Dermis blood vessel endothelial cell (primary cell): ENCODE measurements at regions not wholly inside any gene's neighbourhood (a gene's known extent, or its start where the extent isn't known, plus 50 kb on each side); places are given as distances from the start of the nearest gene placed in this dataset.
A peak's percentile ranks its signal among the peaks of the same experiment; 100 is the strongest.

Experiments used
- DNase-seq: peaks from one replicate; pipeline ENCODE4 v3.0.0; 2010

DNA sequence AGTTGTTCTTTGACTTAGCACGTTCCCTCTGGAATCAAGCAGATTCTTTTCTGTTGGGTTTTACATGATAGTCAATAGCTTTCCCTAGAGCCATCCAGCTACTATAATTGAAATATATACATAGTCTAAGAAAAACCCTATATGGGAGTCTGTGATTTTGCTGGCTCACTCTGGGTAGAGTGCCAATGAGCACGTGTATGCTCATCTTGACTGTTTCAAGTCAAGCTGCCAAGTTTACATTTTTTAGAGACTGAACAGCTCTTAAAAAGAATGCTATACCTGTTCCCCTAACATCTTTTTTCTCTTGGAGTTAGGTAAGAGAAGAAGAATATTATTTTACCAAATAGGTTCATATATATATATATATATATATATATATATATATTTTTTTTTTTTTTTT, 182.8 kb upstream of the NRIP1 start:
- no peak for DNase-seq

DNA sequence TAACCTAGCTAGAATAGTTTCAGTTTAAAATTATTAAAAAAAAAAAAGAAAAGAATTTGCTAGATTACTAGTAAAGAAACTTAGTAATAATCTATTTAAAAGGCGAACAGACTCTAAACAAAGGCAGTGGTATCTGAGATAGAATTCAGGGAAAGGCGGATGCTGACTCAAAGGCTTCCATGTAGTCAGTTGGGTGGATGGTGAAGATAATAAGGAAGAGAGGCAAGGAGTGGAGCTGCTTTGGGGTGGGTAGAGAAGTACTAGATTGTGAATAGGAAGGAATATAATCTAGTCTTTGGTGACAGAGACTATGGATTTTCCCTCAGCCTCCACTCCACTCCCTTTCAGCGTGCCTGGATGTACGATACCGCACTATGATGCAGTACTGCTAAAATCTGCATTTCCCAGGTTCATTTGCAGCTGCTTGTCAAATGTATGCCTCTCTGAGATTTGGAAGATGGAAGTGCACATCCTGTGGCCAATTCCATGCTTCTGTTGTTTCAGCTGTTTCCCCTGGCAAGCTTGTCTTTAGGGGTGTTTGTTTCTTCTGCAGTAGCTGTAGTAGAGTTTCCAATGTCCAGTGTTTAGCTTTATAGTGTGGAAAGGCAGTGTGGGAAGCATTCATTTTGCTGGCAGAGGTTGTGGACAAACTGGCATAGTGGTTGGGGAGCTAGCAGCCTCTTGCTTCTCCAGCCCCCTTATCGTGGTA, 184.6 kb upstream of the NRIP1 start:
- peak; percentile 1 for DNase-seq

DNA sequence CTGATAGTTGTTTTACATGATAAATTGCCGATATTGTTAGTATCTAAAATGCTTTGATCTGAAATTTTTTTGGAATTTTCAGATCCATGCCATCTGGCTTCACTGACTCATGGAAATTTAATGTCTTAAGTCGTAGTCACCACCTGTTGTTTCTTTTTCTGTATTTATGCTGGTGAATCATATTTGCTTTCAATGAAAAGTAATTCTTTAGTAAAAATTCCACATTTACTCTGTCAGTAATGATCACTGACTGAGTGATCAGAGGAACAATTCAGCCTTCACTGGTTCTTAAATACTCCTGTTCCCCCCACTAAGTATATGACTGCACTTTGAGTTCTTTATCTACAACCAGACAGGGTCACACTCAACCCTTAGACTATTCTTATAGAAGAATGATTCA, 185.6 kb upstream of the NRIP1 start:
- DNase-seq = no peak

DNA sequence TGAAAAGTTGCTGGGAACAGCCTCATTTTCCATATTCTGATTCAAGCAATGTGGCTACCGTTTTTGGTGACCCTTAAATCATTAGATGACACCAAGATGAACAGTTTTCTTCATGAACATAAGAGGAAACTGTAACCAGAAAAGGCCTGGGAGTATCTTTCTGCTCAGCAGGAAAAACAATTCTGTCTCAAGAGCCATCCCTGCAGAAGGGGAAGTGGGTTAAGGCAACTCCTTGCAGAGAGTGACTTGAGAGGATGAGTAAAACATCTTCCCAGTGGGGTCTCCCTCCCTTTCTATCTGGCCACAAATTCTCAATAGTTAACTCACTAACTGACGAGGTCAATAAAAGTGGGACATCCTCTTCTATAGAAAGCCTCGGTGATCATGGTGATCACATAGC, 187.6 kb upstream of the NRIP1 start:
- no peak for DNase-seq

DNA sequence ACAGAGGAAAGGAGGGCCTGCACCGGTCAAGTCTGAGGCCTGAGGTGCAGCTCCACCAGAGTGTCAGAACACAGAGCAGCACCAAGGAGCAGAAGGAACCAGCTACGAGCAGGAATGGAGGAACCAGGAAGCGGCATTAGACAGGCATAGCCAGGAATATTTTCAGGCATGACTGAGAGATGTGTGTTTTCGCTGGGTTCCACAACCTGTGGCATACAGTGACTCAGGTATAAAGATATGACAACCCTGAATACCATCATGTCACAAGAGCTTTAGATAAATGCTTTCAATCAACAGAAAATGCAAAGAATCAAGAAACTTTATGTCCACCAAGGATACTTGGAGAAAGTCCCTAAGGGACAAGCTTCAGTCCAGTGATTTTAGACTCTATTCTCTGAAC, 189.3 kb upstream of the NRIP1 start:
- no peak for DNase-seq

DNA sequence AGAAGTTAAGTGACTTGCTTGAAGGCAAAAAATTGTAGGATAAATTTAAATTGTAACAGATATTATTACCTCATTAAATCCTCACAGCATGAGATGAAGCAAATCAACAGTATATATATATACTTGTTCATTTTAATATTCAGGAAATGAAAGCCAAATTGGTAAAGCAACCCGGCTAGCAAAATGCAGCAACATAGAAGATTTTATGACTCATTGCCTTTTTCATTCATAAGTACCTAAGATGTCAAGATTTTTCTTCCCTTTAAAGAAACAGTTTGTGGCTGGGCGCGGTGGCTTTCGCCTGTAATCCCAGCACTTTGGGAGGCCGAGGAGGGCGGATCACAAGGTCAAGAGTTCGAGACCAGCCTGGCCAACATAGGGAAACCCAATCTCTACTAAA, 190.5 kb upstream of the NRIP1 start:
- no peak for DNase-seq

DNA sequence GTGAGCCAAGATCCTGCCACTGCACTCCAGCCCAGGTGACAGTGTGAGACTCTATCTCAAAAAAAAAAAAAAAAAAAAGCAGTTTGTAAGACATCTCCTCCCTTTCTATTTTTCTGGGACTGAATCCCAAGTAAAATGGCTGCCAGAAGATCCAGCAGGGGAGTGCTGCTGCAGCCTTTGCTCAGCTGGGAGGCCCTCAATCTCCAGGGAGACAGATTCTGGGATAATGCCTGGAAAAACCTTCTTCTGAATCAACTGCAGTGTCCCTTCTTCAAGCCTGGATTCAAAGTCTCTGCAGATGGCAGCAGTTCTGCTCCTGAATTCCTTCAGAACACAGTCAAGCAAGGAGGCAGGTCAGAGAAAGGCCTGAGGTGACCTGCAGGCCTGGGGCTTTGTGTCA, 191.0 kb upstream of the NRIP1 start:
- DNase-seq = no peak

DNA sequence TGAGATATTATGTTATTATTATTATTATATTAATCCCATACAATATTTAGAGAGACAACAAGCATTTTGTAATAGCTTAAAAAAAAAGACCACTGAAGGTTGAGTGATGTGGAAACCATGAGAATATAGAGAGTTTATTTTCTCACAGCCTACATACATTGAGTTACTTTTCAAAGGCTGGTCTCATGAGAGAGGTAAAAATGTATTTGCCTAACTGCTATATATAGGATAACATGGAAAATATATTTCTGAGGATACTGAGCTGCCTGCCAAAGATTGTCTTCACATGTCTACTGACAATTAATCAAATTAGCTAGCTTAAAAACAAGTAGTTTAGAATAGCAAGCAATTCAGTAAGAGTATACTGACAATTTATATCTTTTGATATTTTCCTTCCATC, 192.2 kb upstream of the NRIP1 start:
- no peak for DNase-seq

DNA sequence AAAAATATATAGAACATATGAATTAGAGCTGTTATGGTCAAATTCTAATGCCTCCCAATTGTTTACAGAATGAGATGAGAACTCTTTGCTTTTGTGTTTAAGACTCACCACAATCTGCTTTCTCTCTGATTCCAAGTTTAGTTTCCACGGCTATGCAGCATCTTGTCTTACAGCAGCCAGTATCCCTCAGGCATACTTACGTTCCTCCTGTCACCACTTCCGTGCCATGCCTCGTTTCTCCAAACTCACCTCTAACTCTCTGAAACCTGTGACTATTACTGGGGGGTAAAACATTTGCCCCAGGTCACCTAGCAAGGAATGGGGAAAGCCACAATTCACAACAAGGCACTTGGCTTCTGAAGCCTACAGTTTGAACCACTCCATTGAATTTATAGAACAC, 192.8 kb upstream of the NRIP1 start:
- no peak for DNase-seq

DNA sequence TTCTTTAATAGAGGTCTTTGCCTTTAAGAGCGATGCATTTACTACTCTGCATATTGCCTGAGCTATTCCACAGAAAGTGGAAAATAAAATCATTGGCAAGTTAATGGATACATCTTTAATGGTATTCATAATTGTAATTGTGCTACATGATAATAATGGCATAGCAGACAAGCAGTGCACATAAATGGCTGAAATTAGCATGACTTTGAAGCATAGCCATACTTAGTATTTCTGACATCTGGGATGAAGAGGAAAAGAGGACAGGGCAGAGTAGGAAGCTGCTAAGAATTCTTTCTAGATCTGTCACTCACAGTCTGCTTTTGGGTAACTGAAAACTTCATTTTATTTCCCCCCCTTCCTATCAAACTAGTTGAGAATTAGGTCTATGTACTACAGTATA, 195.0 kb upstream of the NRIP1 start:
- DNase-seq = no peak

DNA sequence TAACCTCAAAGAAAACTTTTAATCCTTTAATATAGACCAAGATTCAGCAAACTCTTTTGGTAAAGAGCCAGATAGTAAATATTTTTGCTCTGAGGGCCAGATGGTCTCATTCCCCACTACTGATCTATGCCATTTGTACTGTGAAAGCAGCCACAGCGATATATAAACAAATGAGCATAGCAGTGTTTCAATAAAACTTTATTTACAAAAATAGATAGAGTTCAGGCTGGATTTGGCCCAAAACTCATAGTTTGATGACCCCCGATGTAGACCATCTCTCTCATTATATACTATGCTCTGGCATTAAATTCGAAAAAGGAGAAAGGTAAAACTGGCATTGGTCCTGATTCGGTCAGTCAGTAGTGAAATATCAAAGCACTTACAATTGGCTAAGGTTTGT, 195.8 kb upstream of the NRIP1 start:
- DNase-seq = no peak

DNA sequence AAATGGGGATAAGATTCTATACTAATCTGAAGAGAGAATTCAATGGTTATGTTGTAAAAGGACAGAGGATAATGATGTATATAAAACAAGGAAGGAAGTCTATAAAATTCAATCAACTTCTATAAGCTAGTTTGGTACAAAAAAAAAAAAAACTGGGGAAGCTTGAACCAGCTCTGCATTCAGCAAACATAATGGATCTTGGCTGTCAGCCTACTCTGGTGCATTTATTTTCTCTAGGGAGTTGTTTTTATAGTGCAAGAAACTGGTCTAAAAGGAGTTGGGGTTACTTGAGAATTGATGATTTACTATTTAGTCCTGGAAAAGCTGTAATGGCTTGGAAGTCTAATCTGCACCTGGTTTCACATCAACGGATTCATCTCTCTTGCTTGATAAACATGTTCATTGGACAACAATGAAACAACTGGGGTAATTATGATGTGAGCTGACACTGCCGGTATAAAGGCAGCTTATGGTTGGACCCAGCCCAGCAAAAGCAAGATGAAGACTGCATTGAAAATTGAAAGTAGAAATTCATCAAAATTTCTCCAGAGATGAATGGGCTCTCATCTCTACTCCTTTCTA, 199.4 kb upstream of the NRIP1 start:
- no peak for DNase-seq

DNA sequence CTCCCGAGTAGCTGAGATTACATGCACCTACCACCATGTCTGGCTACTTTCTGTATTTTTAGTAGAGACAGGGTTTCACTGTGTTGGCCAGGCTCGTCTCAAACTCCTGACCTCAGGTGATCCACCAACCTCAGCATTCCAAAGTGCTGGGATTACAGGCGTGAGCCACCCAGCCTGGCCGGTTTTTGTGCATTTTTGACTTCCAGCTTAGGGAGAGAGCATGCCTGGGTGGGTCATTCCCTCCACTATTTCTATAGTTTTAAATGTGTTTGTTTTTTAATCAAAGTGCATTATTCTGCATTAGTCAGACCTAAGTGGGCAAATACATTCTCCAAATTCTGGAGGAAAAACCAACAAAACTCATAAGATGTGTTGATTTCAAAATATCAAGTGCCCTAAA, 207.4 kb upstream of the NRIP1 start:
- no peak for DNase-seq

DNA sequence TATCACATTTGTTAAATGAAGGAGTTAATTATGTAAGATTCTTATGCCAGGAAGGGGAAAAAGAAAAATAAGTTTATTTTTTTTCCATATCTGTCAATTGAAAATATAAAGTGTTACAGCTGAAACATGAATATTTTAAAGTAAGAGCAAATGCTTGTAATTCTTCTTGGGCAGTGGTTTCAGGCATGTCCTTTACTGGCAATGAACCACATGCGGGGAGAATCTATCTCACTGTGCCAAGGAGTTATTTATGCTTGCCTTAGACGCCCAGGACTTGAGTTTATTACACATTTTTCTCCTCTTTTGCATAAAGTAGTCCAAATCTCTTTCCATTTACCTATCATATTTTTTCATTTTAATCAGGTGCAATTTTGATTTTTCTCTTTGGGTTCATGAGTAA, 207.8 kb upstream of the NRIP1 start:
- no peak for DNase-seq

DNA sequence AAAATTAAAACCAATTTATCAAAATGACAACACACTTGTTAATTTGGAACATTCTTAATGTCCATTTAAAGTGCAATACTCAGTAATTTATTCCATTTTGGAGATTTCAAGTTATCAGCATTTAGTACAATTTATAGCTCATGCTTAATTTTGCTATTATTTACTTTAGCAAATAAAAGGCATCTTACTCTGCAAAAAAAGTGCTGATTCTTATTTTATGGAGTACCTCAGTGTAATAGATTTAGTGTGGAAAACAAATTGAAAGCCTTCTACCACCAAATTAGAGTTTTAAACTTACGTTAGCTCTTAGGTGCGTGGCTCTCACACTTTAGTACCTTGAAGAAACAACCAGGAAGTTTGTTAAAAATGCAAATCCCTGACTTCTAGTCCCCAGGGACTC, 208.4 kb upstream of the NRIP1 start:
- no peak for DNase-seq

DNA sequence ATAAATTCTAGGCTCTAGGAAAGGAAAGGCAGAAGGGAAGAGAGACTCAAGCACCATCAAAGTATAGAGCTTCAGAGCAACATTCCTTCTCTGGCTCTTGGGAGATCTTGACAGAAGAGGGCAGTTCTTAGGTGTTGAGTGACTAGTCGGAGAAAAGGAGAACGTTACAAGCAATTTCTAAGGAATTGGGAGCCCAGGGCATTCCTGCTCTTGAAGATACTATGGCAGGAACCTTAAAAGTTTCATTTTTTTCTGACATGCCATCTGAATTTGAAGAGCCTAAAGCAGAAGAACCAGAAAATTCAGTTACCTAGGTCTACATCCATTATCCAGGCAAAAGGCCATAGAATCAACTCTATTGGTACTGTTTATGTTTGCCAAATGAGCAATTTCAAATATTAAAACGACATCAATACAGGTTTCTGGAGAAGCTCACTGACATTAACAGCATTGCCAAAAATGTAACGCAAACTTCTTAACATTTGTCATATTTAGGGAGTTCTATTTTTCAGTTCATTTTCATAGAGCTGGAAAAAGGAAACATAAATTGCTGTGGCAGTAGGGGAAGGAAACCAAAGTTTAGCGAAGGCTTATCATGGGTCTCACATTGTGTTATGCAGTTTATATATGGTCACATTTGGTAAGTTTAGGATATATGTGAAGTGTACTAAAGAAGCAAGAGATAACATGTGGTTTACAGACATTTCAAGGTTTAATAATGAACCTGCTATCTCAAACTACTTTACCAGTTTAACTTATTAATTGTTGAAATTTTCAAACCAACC, 210.1 kb upstream of the NRIP1 start:
- no peak for DNase-seq

DNA sequence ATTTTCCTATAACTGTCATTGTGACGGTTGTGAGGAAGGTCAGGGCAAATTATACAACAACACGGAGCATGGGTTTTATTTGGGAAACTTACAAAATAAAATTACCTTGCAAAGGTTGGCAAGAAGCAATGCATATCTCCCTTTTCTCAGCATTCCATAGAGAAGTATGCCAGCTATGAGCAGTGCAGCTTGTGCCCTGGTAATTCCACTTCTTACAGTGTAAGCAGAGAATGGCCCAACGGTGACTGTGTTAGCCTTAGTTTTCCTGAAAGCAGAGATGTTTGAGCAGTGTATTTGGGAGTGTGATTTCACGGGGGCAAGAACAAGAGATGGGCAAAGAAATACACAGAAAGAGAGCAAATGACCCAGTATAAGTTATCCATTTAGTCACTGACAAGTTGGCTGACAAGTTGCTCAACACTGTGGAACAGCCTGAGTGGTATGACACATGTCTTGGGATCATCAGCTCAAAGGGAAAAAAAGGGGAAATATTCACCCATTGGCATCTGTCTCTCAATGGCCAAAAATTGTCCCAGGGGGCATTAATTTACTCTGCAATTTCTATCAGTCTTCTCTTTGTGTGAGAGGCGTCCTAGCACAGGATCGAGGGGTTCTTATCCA, 210.9 kb upstream of the NRIP1 start:
- DNase-seq = no peak

DNA sequence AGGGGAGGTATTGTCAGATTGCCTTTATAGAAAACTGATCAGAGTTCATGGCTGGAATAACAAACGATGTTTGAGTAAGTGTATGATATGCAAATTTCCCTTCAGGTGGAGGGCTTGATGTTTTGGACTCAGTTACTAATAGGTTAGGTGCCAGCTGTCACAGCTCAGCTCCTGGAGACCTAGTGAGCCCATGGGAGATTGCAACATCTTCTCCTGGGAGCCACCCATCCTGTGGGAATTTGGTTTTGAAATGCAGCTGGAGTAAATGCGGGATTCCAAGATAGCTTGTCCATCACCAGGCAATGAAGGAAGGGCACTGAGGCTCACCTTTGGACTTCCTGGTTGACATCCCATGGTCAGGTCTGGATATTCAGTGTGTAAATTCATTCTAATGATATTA, 211.4 kb upstream of the NRIP1 start:
- no peak for DNase-seq

DNA sequence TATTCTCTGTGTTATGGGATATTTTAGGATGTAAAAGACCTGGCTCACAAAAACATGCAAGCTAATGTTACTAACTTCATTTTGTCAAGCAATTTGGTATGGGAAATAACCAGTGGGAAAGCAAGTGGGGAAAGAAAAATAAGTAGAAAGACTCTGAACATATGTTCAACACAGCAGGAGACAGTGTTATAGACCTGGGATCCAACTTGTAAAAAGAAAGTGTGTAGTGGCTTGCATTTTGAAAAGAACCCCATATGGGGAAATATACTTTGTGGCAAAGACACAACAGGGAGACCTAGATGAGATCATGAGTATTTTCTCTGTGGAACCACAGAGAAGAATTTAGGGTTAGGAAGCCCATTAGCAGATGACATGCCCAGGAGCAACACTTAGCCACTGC, 212.7 kb upstream of the NRIP1 start:
- no peak for DNase-seq

DNA sequence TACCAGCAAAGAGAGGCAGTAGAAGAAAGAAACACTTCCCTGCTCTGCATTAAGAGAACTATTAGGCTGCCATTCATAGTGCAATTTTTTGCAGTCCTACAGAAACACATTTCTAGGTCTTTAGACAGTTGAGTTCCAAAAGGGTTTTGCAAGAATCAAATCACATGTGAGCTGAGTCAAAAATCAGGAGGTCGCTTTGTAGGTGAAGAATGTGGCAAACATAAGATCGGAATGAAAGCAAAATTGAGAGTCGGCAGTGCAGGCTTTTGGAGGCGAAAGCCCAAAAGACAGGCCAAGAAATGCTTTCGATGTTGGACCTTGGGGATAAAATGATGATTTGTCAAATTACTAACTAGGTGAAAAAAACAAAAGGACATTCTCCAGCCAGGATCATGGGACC, 213.5 kb upstream of the NRIP1 start:
- no peak for DNase-seq

DNA sequence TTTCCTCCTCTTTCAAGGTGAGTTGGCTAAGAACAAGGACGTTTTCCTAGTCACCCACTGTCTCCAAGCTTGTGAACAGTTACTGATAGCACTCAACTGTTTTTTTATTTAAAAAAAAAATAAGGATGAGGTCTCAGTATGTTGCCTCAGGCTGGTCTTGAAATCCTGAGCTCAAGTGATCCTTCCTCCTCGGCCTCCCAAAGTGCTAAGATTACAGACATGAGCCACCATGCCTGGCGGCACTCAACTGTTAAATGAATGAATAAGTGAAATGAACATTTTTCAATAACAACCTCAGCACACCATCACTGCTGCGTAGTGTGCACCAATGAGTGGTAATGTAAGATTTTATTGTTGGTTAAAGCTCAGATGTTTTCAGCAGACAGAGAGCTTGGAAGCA, 214.1 kb upstream of the NRIP1 start:
- DNase-seq = no peak

DNA sequence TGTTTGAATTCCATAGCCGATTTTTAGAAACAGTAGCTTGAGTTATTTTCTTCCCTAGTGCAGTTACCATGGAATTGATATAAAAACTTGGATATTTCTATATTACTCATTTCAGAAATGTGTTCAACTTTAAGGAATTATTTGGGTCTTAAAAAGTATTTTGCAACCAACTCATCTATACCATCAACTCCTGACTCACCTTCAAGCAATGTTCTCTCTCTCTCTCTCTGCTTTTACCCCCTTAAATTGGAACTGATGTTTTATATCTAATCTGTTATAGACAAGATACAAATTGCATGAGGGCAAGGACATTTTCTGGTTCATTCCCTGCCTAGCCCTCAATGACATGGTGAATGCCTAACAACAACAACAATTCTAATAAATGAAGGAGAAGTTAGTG, 214.7 kb upstream of the NRIP1 start:
- no peak for DNase-seq

DNA sequence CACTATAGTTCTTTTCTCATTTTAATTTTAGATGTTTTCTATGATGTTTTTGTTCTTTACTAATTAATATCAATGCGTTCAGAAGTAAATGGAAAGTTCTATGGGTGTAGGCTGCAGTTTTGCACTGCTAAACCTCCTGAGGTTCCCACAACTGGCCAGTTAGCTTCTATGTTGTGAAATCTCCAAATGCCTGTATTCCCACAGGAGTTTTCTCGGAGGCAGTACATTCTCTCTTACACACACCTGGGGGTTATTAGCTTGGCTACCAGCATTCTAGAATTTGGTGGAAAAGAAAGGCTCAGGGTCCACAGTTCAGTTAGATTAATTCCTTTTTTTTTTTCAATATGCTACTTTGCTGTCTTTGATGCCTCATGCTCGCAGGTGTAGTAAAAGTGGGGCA, 216.9 kb upstream of the NRIP1 start:
- no peak for DNase-seq

DNA sequence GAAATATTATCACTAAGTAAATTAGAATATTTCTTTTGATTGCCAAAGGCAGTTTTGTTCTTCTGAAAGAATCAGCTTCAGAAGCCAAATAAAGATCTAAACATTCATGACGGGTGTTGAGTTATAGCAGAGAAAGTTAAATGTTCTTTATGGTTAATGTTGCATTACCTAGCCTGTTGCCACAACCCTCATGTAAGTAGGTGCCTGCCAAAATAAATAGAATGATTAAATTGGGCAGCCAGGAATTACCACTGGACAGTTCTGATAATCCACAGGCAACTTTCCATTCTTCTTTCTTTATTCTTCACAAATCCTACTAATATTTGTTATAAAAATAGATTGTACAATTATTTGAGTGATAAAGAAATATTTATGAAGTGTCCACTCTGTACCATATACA, 217.9 kb upstream of the NRIP1 start:
- no peak for DNase-seq
